SKM-1 treated with dmso at 0.1 percent for 144 hours (cell line): ENCODE measurements at regions not wholly inside any gene's neighbourhood (a gene's known extent, or its start where the extent isn't known, plus 50 kb on each side); places are given as distances from the start of the nearest gene placed in this dataset.
"Not testable (repeated sequence)": the region's sequence is repeated elsewhere in the genome, so short reads cannot be mapped to it uniquely, and the experiment has no call there.

ENCODE experiments used
- DNase-seq: peaks from one replicate; lab custom pipeline; 2025; ENCODE audit not compliant: unreplicated experiment; lab: John Stamatoyannopoulos, UW

- no peak for DNase-seq
Measured at GRCh38 chr3:190989218-190989617, 126.7 kb upstream of the GMNC start.

GRCh38 chr3:190988102-190988501, 125.6 kb upstream of the GMNC start:
- DNase-seq, result no peak

DNA sequence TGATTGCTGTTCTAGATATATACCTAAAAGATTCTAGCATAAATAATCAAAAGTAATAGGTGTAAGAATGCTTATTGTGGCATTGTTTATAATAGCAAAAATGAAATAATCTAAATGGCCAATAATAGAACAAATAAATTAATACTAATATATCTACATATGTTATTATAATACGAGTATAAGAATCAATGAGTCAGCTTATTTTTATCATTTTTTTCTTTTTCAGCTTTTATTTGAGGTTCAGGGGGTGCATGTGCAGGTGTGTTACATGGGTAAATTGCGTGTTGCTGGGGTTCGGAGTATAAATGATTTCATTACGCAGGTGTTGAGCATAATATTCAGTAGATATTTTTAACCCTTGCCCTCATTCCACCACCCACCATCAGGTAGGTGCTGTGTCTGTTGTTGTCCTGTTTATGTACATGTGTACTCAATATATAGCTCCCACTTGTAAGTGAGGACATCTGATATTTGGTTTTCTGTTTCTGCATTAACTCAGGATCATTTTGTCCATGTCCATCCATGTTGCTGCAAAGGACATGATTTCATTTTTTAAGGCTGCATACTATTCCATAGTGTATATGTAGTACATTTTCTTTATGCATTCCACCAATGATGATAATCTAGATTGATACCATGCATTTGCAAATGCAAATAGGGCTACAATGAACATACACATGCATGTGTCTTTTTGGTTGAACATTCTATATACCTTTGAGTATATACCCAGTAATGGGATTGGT, 122.2 kb upstream of the GMNC start:
- DNase-seq, result no peak

DNA sequence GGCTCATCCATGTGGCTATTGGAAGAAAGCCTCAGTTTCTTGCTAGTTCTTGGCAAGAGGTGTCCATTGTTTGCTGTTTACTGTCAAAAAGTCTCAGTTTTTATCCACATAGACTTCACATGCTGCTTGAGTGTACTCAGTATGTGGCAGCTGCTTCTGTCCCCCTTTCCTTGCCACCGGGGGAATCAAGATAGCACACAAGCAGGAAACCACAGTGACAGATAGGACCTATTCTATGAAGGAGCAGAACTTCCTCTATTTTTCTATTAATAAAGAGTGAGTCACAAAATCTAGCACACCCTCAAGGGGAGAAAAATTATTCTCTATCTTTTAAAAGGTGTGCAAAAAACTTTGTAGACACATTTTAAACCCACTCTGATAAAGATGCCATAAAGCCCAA, 121.4 kb upstream of the GMNC start:
- no peak for DNase-seq

- no peak for DNase-seq
Measured at GRCh38 chr3:190973771-190974170, 111.3 kb upstream of the GMNC start.

- no peak for DNase-seq
Measured at GRCh38 chr3:190972840-190973270, 110.4 kb upstream of the GMNC start.

GRCh38 chr3:190972196-190972595, 109.7 kb upstream of the GMNC start:
- no peak for DNase-seq

GRCh38 chr3:190970560-190970959, 108.1 kb upstream of the GMNC start:
- no peak for DNase-seq

GRCh38 chr3:190968616-190969015, 106.1 kb upstream of the GMNC start:
- no peak for DNase-seq

- not testable (repeated sequence) for DNase-seq
Measured at GRCh38 chr3:190964931-190965330, 102.4 kb upstream of the GMNC start.

- no peak for DNase-seq
Measured at GRCh38 chr3:190959077-190959476, 96.6 kb upstream of the GMNC start.

DNA sequence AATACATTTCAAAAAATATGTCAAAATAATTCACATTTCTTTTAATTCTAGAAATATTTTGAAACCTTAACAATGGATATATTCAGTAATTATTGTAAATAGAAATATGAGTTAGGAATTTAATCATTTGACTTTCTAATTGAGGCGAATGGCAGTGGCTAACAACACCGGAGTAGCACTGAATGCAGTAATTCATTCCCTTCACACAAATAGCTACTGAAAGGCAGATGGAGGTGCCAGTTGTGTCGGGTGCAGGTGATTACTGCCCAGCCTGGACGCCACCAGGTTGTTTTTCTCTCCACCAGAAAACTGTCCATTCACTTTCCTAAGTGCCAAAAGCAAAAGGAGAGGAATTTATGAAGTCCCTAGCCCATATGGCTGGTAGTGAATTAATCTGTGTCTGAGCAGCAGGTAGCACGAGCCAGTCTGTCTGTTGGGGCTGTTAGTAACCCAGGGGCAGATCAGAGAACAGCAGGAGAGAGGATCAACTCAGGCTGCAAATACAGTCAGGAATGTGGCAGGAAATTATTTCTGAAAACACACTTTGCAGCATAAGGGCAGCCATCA, 79.3 kb upstream of the GMNC start:
- DNase-seq, result no peak

- DNase-seq, result not testable (repeated sequence)
Measured at GRCh38 chr3:190934616-190935015, 72.1 kb upstream of the GMNC start.

GRCh38 chr3:190926619-190927018, 64.1 kb upstream of the GMNC start:
- DNase-seq, result no peak

GRCh38 chr3:190912736-190913135, 50.2 kb upstream of the GMNC start:
- DNase-seq, result no peak
